CD4-positive, alpha-beta T cell treated with Interleukin-2 at 100 ng/mL for 4 hours (primary cell): ENCODE measurements at regions not wholly inside any gene's neighbourhood (a gene's known extent, or its start where the extent isn't known, plus 50 kb on each side); places are given as distances from the start of the nearest gene placed in this dataset.
A peak's percentile ranks its signal among the peaks of the same experiment; 100 is the strongest.
"Not testable (repeated sequence)": the region's sequence is repeated elsewhere in the genome, so short reads cannot be mapped to it uniquely, and the experiment has no call there.

Source experiments
- DNase-seq: peaks from one replicate; pipeline ENCODE4 v3.0.0-alpha.2; 2020; ENCODE audit warnings: low spot score

DNA sequence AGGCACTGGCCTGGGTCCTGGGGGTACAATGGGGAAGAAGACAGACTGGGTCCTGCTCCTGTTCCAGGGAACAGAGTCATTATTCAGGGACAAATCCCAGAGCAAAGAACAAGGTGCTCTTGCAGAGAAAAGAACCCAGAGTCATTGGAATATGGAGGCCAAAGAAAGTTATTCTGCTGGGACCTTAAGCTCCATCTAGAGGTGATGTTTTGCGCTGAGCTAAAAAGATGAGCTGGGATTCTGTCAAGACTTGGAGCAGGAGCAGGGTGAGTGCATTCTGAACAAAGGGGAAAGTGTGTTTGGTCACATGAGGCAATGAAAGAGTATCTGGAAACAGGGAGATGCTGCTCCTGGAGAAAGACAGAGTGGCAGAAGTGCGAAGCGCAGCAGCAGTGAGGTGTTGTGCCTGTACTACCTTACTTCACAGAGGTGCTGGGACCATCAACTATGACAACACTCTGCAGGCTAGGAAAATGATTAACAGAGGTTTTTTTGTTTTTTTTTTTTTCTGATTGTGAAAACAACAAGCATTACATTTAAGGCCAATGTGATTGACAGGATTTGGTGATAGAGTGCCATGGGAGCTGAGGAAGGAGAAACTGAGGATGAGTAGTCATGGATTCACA is 95.3 kb upstream of the TNFSF11 start:
- peak; percentile 24 for DNase-seq

DNA sequence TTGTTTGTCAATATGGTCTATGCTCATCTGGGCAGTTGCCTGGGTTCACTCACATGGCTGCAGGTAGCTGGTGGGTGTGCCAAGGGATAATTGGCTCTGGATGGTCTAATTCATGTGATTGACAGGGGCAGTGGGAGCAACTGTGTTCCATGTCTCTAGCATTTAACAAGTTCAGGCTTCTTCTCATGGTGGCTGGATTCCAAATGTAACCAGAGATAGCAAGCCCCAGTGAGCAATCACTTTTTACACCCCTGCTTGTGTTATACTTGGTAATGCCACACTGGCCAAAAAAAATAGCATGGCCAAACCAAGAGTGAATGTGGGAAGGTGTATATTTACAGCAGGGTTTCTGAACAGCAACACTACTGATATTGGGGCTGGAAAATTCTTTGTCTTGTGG is 89.6 kb upstream of the TNFSF11 start:
- DNase-seq: no peak

DNA sequence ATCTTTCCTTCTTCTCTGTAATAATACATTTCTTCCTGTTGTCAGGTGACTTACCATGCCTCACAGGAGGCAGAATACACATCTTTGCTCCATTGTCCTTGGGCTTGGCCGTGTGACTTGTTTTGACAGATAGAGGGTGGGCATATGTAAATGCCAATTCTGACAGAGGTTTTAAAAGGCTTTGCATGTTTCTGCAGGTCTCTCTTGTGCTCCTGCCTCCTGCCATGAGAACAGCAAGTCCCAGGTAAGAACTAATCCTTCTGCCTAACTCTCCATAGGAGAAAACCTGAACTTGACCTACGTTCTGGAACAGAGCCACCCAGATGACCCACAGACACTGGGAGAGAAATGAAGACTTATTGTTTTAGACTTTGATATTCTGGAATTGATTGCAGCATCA is 88.7 kb upstream of the TNFSF11 start:
- no peak for DNase-seq

GRCh38 chr13:42486711-42487198 is 87.2 kb upstream of the TNFSF11 start:
- DNase-seq: no peak

DNA sequence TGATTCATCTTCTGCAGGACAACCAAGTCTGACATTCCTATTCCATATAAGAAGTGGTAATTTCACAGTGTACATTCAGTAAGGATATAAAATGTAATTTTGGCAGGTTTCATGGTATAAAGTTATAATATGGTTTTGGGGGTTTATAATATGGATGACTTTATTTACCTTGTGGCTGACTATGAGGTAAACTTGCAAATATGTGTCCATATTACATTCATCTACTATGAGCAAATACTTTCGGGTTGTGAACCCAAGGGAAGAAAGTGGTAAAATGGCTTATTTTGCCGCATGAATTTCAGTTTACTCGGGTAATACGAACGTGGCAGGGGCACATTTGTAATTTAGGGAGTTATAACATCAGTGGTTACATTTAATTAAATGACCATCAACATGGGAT is 86.7 kb upstream of the TNFSF11 start:
- no peak for DNase-seq

- no peak for DNase-seq
These were observed 83.3 kb upstream of the TNFSF11 start for GRCh38 chr13:42490676-42491075.

DNA sequence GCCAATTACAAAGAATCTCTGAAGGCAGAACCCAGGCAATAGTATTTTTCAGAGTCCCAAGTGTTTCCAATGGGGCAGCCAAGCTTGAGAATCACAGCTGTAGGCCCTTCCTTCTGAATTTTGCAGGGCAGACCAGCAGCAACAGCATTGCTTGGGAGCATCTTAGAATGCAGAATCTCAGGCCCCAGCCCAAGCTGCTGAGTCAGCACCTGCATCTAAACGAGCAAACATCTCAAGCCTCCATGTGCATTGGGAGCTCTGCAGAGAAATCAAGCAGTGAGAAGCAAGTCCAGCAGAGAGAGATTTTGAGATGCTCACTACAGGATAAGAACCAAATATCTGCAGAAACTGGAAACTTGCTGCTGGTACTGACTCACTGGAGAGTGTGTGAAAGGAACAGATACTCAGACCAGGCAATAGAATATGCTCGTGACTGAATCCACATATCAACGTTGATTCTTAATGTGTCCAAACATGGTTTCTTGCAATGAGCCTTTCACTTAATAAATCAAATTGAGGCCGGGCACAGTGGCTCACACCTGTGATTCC is 81.5 kb upstream of the TNFSF11 start:
- no peak for DNase-seq

DNA sequence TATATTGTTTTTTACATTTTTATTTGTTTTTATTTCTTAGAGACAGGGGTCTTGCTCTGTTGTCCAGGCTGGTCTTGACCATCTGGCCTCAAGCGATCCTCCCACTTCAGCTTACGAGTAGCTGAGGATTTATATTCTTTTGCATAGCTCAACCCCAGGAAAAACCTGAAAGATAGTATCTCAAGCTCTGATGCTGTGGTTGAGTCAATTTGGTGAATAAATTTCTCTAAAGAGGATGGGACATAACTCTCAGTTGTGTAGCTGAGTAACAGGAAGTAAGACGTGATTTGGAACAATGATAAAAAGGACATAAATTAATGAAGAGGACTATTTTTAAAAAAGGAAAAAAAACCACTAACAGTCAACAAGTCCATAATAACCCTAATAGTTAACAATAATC is 79.8 kb upstream of the TNFSF11 start:
- DNase-seq: peak; percentile 26

- DNase-seq: no peak
These were observed 78.7 kb upstream of the TNFSF11 start for GRCh38 chr13:42495255-42495654.

DNA sequence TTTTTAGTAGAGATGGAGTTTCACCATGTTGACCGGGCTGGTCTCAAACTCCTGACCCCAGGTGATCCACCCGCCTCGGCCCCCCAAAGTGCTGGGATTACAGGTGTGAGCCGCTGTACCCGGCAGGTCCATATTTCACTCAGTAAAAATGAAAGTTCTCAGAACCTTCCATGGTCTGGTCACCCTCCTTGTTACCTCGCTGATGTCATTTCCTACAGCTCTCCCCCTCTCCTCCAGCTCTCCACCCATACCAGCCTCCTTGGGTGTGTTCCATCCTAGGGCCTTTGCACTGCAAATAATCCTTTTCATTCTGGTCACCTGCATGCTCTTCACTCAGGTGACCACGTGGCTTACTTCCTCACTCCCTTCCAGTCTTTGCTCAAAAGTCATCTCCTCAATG is 78.2 kb upstream of the TNFSF11 start:
- no peak for DNase-seq

DNA sequence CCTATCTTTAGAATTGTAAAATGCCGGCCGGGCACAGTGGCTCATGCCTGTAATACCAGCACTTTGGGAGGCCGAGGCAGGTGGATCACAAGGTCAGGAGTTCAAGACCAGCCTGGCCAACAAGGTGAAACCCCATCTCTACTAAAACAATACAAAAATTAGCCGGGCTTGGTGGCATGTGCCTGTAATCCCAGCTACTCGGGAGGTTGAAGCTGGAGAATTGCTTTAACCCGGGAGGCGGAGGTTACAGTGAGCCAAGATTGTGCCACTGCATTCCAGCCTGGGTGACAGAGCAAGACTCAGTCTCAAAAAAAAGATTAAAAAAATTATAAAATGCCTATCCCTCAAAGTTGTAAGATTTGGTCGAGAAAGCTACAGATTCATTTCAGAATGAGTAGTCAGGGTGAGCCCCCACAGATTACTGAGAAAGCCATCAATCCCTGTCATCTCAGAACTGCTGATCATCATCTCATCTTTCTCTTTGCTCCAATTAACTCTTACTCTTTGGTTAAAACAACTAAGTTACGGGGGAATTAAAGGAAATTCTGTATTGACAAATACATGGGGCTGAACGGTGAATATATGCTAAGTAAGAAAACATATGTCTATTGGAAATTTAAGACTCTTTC is 76.9 kb upstream of the TNFSF11 start:
- not testable (repeated sequence) for DNase-seq

DNA sequence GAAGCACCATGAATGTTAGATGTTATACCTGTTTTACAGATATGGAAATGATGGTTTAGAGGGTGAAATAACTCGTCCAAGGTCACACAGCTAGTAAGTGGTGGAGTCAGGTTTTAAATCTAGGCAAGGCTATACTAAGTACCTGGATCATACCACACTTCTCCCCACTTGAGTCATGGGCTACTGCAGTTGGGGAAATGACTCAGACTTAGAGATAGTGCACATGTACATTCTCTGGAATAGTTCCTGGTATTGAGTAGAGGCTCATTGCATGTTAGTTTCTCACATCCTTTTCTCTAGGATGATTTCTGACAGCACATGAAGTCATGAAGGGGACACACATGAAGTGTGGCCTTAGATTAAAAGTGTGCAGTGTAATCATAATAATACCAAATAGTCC is 76.2 kb upstream of the TNFSF11 start:
- DNase-seq: peak; percentile 23

DNA sequence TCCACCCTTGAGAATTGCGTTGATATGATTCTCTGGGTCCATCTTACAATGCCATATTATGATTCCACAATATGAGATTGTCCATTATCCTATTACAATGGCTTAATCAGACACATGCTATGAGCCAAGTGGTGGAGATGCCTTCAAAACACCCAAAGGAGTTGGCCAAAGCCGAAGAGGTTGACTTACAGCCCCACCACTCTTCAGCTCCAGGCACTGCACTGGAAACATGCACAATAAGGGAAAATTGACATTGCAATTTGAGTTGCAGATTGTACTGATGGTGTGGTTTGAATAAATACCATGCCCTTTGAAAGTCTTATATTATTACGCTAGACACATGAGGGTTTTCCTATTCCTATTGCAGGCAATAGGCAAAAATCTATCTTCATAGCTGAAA is 75.4 kb upstream of the TNFSF11 start:
- no peak for DNase-seq
